ENCODE measurements at regions not wholly inside any gene's neighbourhood (a gene's known extent, or its start where the extent isn't known, plus 50 kb on each side); places are given as distances from the start of the nearest gene placed in this dataset.

GRCh38 chr11:80596291-80596810, 1155.5 kb upstream of the TENM4 start:
- no peak for DNase-seq (ENCODE audit: low spot score)

GRCh38 chr11:80595011-80595410, 1154.2 kb upstream of the TENM4 start:
- DNase-seq (ENCODE audit: low spot score), result no peak

DNA sequence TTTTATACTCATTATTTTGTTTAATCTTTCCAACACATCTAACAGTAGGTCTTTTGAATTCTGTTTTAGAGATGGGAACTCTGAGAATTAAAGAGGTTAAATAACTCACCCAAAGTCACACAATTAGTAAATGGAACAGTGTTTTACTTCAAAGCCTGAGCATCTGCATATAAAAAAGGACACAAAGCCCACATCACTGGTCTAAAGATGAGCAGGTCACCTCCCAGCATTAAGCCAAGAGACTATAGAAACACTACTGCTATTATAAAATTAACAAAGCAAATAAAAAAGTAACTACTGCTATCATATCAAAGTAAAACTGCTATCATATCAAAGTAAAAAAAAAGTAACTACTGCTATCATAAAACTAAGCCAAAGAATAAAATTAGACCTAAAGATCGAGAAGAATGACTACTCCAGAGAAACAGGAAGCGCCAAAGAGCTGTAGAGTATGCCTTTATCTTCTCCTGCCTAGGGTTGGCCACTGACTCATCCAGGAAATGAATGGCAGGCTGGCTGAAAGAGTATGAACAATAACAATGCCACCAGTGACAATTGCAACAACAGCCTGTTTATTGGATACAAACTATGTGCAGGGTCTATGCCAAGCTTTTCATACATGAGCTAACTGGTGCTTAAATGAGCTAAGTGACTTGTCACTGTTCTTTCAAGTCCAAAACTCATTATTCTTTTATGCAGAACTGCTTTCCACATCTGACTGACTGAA, 1153.0 kb upstream of the TENM4 start:
- no peak for DNase-seq (ENCODE audit: low spot score)

GRCh38 chr11:80592546-80592945, 1151.7 kb upstream of the TENM4 start:
- no peak for DNase-seq (ENCODE audit: low spot score)

DNA sequence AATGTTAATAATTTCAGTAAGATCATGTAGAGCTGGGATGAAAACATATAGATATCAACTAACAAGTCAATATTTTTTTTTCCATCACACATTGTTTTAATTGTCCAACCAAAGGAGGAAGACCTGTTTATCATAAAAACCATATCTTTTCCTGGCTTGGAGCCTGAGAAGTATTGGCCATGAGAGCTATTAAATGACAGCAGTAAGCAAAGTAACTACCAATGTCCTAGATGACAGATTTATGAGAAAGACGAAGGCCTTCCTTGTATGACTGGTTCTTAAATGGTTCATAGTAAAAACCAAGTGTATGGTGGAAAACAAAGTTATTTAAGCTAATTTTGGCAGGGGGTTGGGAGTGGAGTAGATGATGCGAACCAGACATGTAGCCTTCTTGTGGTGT, 1147.1 kb upstream of the TENM4 start:
- no peak for DNase-seq (ENCODE audit: low spot score)

DNA sequence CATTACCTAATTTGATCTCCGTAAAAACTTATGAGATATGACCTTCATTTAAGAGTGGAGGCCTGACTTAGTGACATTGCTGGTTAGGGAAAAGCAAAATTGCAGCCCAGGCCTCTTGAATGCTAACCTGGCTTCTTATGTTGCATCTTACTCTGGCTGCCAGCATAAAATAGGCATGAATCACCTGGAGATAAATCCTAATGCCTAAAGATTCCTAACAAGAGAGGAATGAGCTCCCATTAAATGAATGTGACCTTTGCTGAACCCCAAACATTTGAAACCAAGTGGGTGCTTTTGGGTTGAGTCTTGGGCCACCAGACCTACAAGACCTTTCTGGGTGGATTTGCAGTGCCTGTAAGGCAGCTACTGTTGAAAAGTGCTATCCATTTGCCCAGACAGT, 1145.6 kb upstream of the TENM4 start:
- DNase-seq (ENCODE audit: low spot score), result no peak

DNA sequence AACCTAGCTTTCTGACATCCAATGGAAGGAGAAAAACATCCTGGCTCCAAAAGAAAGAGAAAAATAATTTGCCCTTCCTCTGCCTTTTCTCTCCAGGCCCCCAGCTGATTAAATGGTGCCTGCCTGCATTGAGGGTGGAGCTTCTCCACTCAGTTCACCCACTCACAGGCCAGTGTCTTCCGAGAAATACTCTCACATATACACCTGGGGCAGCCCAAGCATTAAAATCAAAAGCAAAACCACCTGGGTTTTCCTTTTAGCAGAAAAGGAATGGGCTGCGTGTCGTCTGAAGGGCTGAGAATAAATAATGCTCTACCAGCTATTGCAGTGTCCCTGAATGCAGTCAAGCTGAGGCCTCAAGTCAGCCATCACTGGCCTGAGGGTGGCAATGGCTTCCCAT, 1143.8 kb upstream of the TENM4 start:
- no peak for DNase-seq (ENCODE audit: low spot score)

DNA sequence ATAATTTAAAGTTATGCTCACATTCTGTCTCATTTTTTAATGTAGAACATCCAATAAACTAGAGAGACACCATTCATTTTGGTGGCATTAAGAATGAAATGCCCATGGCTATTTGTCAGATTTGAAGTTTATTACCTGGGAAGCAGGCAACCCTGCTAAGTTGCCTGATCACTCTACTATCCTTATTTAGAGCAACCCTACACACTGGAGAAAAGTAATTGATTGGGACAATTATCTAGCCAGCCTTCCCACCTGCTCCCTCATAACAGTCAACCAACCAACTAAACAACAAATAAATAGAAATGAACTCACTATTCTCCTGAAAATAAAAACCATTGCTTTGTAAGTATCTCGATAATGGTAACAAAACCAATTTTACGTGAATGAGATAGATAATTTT, 1129.0 kb upstream of the TENM4 start:
- no peak for DNase-seq (ENCODE audit: low spot score)

DNA sequence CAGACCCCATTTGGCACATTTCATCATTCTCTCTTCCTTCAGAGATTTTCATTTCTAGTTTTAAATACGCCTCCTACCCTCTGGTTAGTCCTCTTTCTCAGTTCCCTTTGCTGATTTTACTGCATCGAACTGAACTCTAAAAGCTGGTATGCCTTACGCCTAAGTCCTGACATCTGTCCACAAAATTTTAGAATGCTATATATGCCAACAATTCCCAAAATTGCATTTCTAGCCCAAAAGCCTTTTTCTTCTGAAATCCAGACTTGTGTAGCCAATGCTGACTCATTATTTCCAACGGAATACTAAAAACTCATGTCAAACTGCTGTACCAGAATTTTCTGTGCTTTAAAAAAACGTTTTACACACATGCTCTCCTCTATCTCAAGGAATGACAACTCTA, 1124.4 kb upstream of the TENM4 start:
- no peak for DNase-seq (ENCODE audit: low spot score)

DNA sequence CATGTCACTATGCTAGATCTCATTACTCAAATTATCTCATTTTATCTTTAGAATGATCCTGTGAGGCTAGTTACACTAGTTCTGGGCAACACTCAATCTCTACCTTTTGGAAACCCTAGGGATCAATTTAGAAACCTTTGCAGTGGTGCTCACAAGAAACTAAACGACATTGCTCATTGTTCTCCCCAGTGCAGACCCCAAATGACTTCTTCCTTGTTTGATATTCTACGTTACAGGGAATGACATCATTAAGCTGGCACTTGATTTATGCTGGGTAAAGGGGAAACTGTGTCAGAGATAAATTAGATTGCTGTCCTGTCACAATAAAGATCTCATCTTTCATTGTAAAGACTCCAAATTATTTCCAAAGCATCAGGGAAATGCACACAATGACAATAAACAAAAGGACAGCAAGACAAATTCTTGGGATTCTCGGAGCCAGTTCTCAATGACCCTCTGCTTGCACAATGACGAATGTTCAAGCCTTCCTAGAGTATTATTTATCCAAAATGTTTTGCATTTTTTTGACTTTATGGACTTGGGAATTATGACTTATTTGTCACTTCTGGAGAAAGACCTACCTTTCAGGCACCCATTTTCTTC, 1121.8 kb upstream of the TENM4 start:
- no peak for DNase-seq (ENCODE audit: low spot score)

DNA sequence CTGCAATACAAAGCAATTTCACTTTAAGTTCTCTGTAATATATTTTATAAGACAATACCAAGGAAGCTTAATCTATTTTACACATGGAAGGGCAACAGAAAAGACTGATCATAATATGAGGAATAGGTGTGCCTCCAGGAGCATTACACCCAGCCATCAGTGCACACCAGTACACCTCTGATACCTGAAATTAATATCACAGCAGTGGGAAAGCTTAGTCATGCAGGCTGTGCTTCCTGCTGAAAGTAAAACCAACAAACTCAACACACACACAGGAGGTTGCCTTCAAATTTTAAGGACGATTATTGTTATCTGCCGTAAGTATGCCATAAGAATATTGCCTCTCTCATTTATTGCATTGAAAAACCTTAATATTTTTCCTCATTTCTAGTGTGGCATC, 1119.1 kb upstream of the TENM4 start:
- no peak for DNase-seq (ENCODE audit: low spot score)

- no peak for DNase-seq (ENCODE audit: low spot score)
Measured at GRCh38 chr11:80553565-80553964, 1112.7 kb upstream of the TENM4 start.

GRCh38 chr11:80542704-80543103, 1101.9 kb upstream of the TENM4 start:
- no peak for DNase-seq (ENCODE audit: low spot score)

DNA sequence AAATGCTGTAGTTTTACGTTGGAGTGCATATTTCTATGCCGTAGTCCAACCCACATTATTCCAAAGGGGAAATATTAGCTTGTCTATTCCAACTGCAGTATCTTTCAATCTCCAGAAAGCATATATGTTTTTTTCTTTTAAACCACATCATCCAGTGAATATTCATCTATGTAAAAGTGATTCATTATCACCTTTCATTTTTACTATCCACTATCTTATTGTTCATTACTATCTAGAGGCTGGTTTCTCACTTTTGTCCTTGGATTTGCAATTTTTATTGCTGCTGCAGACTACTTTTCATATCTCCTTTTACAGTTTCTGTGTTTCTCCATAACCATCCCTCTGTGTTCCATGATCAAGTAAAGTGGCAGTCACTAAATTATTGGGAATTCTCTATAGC, 1097.2 kb upstream of the TENM4 start:
- no peak for DNase-seq (ENCODE audit: low spot score)

- DNase-seq (ENCODE audit: low spot score), result no peak
Measured at GRCh38 chr11:80533463-80533862, 1092.6 kb upstream of the TENM4 start.

GRCh38 chr11:80532633-80533232, 1091.9 kb upstream of the TENM4 start:
- no peak for DNase-seq (ENCODE audit: low spot score)

- DNase-seq (ENCODE audit: low spot score), result no peak
Measured at GRCh38 chr11:80529726-80530125, 1088.9 kb upstream of the TENM4 start.

DNA sequence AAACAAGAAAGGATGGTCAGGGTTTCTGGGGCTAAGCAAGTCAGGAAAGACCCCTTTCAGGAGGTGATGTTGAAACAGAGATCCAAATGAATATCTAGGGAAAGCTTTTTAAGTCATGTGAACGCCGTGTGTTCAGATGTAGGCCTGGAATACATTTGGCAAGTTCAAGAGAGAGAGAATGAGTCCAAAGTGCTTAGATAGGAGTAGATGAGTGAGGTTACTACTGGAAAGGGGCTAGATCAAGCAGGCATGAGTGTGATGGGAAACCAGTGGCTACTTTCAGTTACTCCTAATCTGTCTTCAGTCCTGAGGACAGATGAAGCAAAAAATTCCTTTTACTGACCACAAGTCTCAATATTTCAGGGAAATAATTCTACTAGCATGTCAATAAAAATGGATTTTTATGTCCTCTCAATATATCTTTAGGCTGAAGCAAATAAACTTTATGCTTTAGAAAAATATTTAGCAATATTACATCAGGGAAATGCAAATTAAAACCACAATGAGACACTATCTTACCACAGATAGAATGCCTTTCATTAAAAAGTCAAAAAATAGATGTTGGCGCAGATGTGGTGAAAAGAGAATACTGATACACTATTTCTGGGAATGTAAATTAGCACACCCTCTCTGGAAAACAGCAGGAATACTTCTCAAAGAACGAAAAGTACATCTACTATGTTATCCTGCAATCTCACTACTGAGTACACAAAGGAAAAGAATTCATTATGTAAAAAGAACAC, 1085.0 kb upstream of the TENM4 start:
- no peak for DNase-seq (ENCODE audit: low spot score)

DNA sequence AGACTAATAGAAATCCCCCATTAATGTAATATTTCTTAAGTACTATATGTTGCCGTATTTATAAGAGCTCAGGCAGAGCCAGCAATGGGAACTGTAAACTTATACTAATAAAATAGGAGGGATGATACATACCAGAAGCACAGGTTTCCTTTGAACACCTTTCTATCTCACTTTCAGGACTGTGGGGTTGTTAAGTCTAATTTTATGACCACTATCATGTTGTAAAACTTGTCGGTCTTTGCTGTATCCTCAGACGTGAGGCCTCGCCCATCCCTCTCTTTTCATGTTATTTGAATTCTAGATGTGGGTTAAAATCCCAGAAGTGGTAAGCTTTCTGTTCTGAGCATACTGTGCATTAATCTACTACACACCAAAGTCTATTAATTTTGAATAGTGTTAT, 1083.5 kb upstream of the TENM4 start:
- no peak for DNase-seq (ENCODE audit: low spot score)

GRCh38 chr11:80523057-80523456, 1082.2 kb upstream of the TENM4 start:
- DNase-seq (ENCODE audit: low spot score), result no peak

DNA sequence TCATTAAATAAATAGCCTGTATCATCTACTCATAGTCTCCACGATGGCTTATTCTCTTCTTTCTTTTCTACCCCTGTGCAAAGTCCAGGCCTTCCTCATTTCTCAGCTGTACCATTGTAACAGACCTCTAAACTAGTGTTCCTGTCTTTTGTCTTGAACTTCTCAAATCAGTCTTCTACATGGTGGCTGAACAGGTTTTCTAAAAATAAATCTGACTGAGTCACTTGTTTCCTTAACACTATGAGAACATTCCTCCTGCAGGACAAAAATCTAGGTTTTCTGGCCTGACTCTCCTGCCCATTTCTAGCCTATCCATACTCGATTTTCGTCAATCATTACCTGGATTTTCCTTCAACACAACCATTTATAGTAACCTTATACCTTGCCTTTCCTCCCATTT, 1080.8 kb upstream of the TENM4 start:
- no peak for DNase-seq (ENCODE audit: low spot score)

DNA sequence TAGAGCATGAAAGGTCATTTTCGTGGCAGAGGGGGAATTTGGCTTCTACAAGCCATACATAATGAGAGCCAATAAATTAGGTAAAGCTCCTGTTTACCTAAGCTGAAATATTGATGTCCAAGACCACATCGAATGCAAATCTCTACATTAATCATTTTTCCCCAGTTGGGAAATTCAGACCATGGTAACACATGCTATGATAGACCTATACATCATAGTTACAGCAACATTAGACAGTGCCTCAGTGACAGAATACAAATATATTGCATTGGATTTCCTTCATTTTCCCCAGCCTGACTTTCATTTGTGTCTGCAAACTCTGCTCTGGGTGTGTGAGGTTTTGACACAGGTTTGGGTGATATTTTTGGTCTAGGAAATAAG, 1079.7 kb upstream of the TENM4 start:
- no peak for DNase-seq (ENCODE audit: low spot score)
